MM.1S (cell line): ENCODE measurements at regions not wholly inside any gene's neighbourhood (a gene's known extent, or its start where the extent isn't known, plus 50 kb on each side); places are given as distances from the start of the nearest gene placed in this dataset.

ENCODE experiments used
- EZH2 ChIP-seq: fragments of 300-600 bp; sonication (generic); optimal IDR thresholded peaks from 2 replicates; pipeline ENCODE3; 2017; ENCODE audit warnings: low read depth, mild to moderate bottlenecking, antibody characterized with exemption, low read length, mixed read lengths
- EZH2phosphoT487 ChIP-seq: fragments of 300-600 bp; sonication (generic); IDR thresholded peaks from 2 replicates; pipeline ENCODE4 v1.6.1; 2018; ENCODE audit warnings: antibody characterized with exemption, low read length
- TF ChIP-seq, protein P1 (sequence below): fragments of 300-600 bp; sonication (generic); IDR thresholded peaks from 2 replicates; pipeline ENCODE4 v1.5.1; 2016; ENCODE audit warnings: antibody characterized with exemption, low read length, mixed read lengths

DNA sequence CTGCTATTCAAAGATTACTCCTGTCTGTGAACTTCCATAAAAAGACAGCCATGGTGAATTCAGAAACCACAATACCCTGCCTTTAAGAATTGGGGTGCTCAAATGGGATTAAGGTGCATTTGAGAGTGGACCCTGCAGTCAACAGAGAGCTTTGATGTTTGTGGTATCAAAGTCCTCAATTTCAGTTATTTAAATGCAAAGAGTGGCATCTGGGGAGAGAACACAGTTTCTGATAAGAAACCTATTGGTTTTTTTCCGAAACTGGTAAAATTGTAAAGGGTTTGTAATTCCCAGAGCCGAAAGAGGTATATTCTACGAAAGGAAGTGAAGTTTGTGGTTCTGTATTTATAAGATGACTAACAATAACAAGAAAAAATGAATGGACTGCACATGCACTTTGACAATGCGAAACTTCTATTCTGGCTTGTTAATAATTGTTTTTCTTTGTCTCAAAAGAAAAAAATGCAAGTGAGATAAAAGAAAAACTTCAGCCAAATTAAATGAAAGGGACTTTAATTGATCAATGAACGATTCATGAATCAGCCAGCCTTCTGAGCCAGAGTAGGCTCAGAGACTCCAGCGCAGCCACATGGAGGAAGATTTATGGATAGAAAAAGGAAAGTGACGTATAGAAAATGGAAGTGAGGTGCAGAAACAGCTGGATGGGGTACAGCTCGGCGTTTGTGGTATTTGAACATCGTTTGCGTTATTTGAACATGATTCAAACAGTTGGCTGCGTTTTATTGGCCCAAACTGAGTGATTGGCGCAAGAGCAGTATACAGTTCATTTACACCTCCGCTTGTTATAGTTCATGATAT, 70.5 kb upstream of the DUSP22 start:
- TF ChIP-seq, protein P1, sequence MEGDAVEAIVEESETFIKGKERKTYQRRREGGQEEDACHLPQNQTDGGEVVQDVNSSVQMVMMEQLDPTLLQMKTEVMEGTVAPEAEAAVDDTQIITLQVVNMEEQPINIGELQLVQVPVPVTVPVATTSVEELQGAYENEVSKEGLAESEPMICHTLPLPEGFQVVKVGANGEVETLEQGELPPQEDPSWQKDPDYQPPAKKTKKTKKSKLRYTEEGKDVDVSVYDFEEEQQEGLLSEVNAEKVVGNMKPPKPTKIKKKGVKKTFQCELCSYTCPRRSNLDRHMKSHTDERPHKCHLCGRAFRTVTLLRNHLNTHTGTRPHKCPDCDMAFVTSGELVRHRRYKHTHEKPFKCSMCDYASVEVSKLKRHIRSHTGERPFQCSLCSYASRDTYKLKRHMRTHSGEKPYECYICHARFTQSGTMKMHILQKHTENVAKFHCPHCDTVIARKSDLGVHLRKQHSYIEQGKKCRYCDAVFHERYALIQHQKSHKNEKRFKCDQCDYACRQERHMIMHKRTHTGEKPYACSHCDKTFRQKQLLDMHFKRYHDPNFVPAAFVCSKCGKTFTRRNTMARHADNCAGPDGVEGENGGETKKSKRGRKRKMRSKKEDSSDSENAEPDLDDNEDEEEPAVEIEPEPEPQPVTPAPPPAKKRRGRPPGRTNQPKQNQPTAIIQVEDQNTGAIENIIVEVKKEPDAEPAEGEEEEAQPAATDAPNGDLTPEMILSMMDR, result no peak
- TF ChIP-seq EZH2, result no peak
- TF ChIP-seq EZH2phosphoT487, result no peak
